Endothelial cell (in vitro differentiated cells): ENCODE measurements at regions not wholly inside any gene's neighbourhood (a gene's known extent, or its start where the extent isn't known, plus 50 kb on each side); places are given as distances from the start of the nearest gene placed in this dataset.
A peak's percentile ranks its signal among the peaks of the same experiment; 100 is the strongest.

Experiments used
- DNase-seq: peaks from one replicate; pipeline ENCODE4 v3.0.0; 2021; ENCODE audit warnings: low spot score
- H3K27ac Mint-ChIP-seq: one replicate; pipeline ENCODE4 v1.8.0; 2021; ENCODE audit warnings: mixed read lengths, inconsistent platforms; ENCODE audit not compliant: unreplicated experiment
- H3K27me3 Mint-ChIP-seq: one replicate; pipeline ENCODE4 v1.8.0; 2021; ENCODE audit warnings: mild to moderate bottlenecking, moderate library complexity, mixed read lengths, inconsistent platforms; ENCODE audit not compliant: unreplicated experiment
- H3K36me3 Mint-ChIP-seq: one replicate; pipeline ENCODE4 v1.8.0; 2021; ENCODE audit warnings: mild to moderate bottlenecking, low read depth, mixed read lengths, inconsistent platforms; ENCODE audit not compliant: unreplicated experiment
- H3K4me1 Mint-ChIP-seq: one replicate; pipeline ENCODE4 v1.8.0; 2021; ENCODE audit warnings: mild to moderate bottlenecking, mixed read lengths, inconsistent platforms; ENCODE audit not compliant: unreplicated experiment
- H3K4me3 Mint-ChIP-seq: one replicate; pipeline ENCODE4 v1.8.0; 2021; ENCODE audit warnings: mild to moderate bottlenecking, mixed read lengths, inconsistent platforms; ENCODE audit not compliant: unreplicated experiment
- H3K9me3 Mint-ChIP-seq: one replicate; pipeline ENCODE4 v1.8.0; 2021; ENCODE audit warnings: mixed read lengths, inconsistent platforms; ENCODE audit not compliant: unreplicated experiment
- TF ChIP-seq, protein P1 (sequence below): fragments of 200-600 bp; sonication (generic); IDR thresholded peaks from one replicate; pipeline ENCODE4 v1.5.0; 2021; ENCODE audit warnings: antibody characterized with exemption; ENCODE audit not compliant: unreplicated experiment

- Mint-ChIP-seq H3K4me3 (no peak overlapping the region), H3K27me3 (no peaks in the 10 kb centered on the region), H3K4me1 (no peaks in the 10 kb centered on the region), H3K27ac (no peak overlapping the region), H3K36me3 (no peaks in the 10 kb centered on the region), H3K9me3 (no peaks in the 10 kb centered on the region)
- TF ChIP-seq, protein P1, sequence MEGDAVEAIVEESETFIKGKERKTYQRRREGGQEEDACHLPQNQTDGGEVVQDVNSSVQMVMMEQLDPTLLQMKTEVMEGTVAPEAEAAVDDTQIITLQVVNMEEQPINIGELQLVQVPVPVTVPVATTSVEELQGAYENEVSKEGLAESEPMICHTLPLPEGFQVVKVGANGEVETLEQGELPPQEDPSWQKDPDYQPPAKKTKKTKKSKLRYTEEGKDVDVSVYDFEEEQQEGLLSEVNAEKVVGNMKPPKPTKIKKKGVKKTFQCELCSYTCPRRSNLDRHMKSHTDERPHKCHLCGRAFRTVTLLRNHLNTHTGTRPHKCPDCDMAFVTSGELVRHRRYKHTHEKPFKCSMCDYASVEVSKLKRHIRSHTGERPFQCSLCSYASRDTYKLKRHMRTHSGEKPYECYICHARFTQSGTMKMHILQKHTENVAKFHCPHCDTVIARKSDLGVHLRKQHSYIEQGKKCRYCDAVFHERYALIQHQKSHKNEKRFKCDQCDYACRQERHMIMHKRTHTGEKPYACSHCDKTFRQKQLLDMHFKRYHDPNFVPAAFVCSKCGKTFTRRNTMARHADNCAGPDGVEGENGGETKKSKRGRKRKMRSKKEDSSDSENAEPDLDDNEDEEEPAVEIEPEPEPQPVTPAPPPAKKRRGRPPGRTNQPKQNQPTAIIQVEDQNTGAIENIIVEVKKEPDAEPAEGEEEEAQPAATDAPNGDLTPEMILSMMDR: no peak
- no peak for DNase-seq
Observed at GRCh38 chr2:7394195-7394594, 477.0 kb downstream of the RNF144A start.

GRCh38 chr2:7400628-7401027 is 483.4 kb downstream of the RNF144A start:
- Mint-ChIP-seq H3K4me1 (peaks cover 18% of the 10 kb centered on the region), H3K27ac (no peak overlapping the region), H3K4me3 (no peak overlapping the region), H3K9me3 (no peaks in the 10 kb centered on the region), H3K27me3 (peaks cover 3% of the 10 kb centered on the region), H3K36me3 (no peaks in the 10 kb centered on the region)
- TF ChIP-seq, protein P1: no peak
- no peak for DNase-seq

- peaks cover 32% of the 10 kb centered on the region for H3K4me1 Mint-ChIP-seq
- H3K27ac Mint-ChIP-seq: no peak overlapping the region
- no peaks in the 10 kb centered on the region for H3K9me3 Mint-ChIP-seq
- H3K27me3 Mint-ChIP-seq: peaks cover 3% of the 10 kb centered on the region
- DNase-seq: no peak
- TF ChIP-seq, protein P1: no peak
- H3K36me3 Mint-ChIP-seq: no peaks in the 10 kb centered on the region
- no peak overlapping the region for H3K4me3 Mint-ChIP-seq
Observed at GRCh38 chr2:7403092-7403775, 486.0 kb downstream of the RNF144A start.

DNA sequence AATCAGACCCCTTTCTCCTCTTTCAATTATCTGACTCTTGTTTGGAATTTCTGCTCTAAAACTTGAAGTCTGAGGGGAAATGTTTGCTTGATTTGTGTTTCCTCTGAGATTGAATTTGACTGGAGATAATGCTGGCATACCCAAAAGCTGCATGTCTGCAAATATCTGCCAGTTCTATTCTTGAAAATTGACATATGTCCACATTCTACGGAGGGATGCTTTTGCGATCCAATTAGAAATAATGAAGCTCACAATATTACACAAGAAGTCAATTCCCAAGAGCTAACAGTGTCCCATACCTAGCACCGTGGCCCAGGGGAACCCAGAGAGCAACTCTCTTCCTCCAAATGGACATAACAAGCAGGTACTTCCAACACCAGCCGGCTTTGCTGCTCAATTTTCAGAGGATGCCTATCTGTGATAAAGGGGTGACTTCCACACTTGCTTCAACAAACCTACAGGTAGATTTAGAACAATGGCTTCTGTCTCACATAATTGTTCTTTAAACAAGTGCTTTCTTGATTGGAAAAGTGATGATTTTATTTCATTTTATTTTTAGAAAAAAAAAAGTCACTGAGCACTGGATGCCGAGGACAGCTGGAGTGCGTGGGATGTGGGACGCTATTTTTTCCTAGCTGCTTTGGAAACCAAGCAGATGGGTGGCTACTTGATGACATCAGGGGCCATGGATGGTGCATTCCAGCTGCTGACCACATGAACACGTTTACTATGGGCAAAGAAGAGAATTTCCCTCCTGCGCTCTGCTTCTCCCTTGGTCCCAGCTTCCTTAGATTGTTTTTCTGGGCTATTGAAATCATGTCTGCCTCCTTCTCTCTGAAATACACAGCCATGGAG is 488.9 kb downstream of the RNF144A start:
- Mint-ChIP-seq H3K27me3 (peaks cover 3% of the 10 kb centered on the region), H3K36me3 (no peaks in the 10 kb centered on the region), H3K4me3 (no peak overlapping the region), H3K9me3 (no peaks in the 10 kb centered on the region), H3K27ac (peak overlapping the region; percentile 45), H3K4me1 (peaks cover 36% of the 10 kb centered on the region)
- DNase-seq: no peak
- TF ChIP-seq, protein P1: no peak

DNA sequence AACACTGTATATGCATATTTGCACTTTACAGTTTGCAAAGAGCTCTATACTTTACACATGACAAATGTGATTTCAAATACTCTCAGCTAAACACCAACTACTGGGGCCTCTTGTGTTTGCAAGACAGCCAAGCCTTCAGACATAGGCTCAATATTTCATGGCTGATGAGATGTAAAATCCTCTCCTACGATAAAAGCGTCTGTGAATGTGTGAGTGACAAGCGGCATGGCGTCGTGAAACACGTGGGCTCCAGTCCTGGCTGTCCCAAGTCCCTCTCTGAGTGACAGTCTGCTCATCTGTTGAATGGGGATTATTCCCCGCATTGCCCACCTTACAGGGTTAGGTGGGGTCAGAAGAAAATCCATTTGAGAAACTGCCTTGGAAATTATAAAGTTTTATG is 489.8 kb downstream of the RNF144A start:
- peaks cover 3% of the 10 kb centered on the region for H3K27me3 Mint-ChIP-seq
- peaks cover 33% of the 10 kb centered on the region for H3K4me1 Mint-ChIP-seq
- TF ChIP-seq, protein P1: no peak
- no peak overlapping the region for H3K4me3 Mint-ChIP-seq
- DNase-seq: no peak
- no peak overlapping the region for H3K27ac Mint-ChIP-seq
- H3K9me3 Mint-ChIP-seq: no peaks in the 10 kb centered on the region
- no peaks in the 10 kb centered on the region for H3K36me3 Mint-ChIP-seq
